Hippocampal formation (tissue), 2 donors: ENCODE measurements at regions not wholly inside any gene's neighbourhood (a gene's known extent, or its start where the extent isn't known, plus 50 kb on each side); places are given as distances from the start of the nearest gene placed in this dataset.

Experiments used
- DNase-seq, 2 donors: peaks; one replicate each; lab custom pipeline; 2025; lab: John Stamatoyannopoulos, UW

- DNase-seq = no peak
Measured at GRCh38 chr14:101179691-101180211, 276.2 kb upstream of the RTL1 start.

GRCh38 chr14:101181446-101182313 is 278.2 kb upstream of the RTL1 start:
- no peak for DNase-seq

- no peak for DNase-seq
Measured at GRCh38 chr14:101182476-101182875, 279.0 kb upstream of the RTL1 start.

- DNase-seq = no peak
Measured at GRCh38 chr14:101183376-101184103, 280.0 kb upstream of the RTL1 start.

- DNase-seq = no peak
Measured at GRCh38 chr14:101184104-101184455, 280.6 kb upstream of the RTL1 start.

GRCh38 chr14:101184572-101184971 is 281.1 kb upstream of the RTL1 start:
- DNase-seq = no peak

GRCh38 chr14:101185073-101185835 is 281.7 kb upstream of the RTL1 start:
- no peak for DNase-seq

GRCh38 chr14:101185946-101186345 is 282.4 kb upstream of the RTL1 start:
- no peak for DNase-seq

GRCh38 chr14:101186544-101186943 is 283.0 kb upstream of the RTL1 start:
- no peak for DNase-seq

GRCh38 chr14:101186992-101187815 is 283.7 kb upstream of the RTL1 start:
- no peak for DNase-seq

GRCh38 chr14:101187816-101188570 is 284.5 kb upstream of the RTL1 start:
- DNase-seq = no peak

- no peak for DNase-seq
Measured at GRCh38 chr14:101188571-101188915, 285.0 kb upstream of the RTL1 start.

GRCh38 chr14:101189266-101189665 is 285.7 kb upstream of the RTL1 start:
- no peak for DNase-seq

- no peak for DNase-seq
Measured at GRCh38 chr14:101189962-101190560, 286.5 kb upstream of the RTL1 start.

- DNase-seq = no peak
Measured at GRCh38 chr14:101191101-101191720, 287.7 kb upstream of the RTL1 start.

- DNase-seq = no peak
Measured at GRCh38 chr14:101191721-101192660, 288.5 kb upstream of the RTL1 start.

- no peak for DNase-seq
Measured at GRCh38 chr14:101192661-101193000, 289.1 kb upstream of the RTL1 start.

- no peak for DNase-seq
Measured at GRCh38 chr14:101193106-101193844, 289.8 kb upstream of the RTL1 start.
